ENCODE measurements at regions not wholly inside any gene's neighbourhood (a gene's known extent, or its start where the extent isn't known, plus 50 kb on each side); places are given as distances from the start of the nearest gene placed in this dataset.

GRCh38 chr15:77823736-77824135 is 191.0 kb upstream of the LINGO1 start:
- H3K4me1 ChIP-seq (ENCODE audit: control insufficient read depth, insufficient read depth, low read length), result no peaks in the 10 kb centered on the region
- TF ChIP-seq, protein P1, sequence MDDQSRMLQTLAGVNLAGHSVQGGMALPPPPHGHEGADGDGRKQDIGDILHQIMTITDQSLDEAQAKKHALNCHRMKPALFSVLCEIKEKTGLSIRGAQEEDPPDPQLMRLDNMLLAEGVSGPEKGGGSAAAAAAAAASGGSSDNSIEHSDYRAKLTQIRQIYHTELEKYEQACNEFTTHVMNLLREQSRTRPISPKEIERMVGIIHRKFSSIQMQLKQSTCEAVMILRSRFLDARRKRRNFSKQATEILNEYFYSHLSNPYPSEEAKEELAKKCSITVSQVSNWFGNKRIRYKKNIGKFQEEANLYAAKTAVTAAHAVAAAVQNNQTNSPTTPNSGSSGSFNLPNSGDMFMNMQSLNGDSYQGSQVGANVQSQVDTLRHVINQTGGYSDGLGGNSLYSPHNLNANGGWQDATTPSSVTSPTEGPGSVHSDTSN (CRISPR knock-in tag; IDR thresholded peaks at IDR 0.05), result no peak
- no peak for TF ChIP-seq ZBTB7A (tag by site-specific recombination; IDR thresholded peaks at IDR 0.05; ENCODE audit: low read depth)
- TF ChIP-seq, protein P2, sequence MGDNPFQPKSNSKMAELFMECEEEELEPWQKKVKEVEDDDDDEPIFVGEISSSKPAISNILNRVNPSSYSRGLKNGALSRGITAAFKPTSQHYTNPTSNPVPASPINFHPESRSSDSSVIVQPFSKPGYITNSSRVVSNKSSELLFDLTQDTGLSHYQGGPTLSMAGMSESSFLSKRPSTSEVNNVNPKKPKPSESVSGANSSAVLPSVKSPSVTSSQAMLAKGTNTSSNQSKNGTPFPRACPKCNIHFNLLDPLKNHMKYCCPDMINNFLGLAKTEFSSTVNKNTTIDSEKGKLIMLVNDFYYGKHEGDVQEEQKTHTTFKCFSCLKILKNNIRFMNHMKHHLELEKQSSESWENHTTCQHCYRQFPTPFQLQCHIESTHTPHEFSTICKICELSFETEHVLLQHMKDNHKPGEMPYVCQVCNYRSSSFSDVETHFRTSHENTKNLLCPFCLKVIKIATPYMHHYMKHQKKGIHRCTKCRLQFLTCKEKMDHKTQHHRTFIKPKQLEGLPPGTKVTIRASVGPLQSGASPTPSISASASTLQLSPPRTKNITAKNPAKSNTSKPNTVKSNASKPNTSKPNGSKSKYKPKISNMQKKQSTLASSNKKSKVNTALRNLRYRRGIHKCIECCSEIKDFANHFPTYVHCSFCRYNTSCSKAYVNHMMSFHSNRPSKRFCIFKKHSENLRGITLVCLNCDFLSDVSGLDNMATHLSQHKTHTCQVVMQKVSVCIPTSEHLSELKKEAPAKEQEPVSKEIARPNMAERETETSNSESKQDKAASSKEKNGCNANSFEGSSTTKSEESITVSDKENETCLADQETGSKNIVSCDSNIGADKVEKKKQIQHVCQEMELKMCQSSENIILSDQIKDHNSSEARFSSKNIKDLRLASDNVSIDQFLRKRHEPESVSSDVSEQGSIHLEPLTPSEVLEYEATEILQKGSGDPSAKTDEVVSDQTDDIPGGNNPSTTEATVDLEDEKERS (tag by site-specific recombination; IDR thresholded peaks at IDR 0.05), result no peak
- TF ChIP-seq ZNF19 (tag by site-specific recombination; IDR thresholded peaks at IDR 0.05; ENCODE audit: low read depth), result no peak
- TF ChIP-seq ZNF248 (tag by site-specific recombination; IDR thresholded peaks at IDR 0.05), result no peak
- TF ChIP-seq ZNF785 (tag by site-specific recombination; IDR thresholded peaks at IDR 0.05), result no peak
- no peak for TF ChIP-seq ZNF600 (tag by site-specific recombination; IDR thresholded peaks at IDR 0.05)
- TF ChIP-seq, protein P3, sequence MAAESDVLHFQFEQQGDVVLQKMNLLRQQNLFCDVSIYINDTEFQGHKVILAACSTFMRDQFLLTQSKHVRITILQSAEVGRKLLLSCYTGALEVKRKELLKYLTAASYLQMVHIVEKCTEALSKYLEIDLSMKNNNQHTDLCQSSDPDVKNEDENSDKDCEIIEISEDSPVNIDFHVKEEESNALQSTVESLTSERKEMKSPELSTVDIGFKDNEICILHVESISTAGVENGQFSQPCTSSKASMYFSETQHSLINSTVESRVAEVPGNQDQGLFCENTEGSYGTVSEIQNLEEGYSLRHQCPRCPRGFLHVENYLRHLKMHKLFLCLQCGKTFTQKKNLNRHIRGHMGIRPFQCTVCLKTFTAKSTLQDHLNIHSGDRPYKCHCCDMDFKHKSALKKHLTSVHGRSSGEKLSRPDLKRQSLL (tag by site-specific recombination; IDR thresholded peaks at IDR 0.05), result no peak
- TF ChIP-seq, protein P4, sequence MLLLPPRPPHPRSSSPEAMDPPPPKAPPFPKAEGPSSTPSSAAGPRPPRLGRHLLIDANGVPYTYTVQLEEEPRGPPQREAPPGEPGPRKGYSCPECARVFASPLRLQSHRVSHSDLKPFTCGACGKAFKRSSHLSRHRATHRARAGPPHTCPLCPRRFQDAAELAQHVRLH (tag by site-specific recombination; IDR thresholded peaks at IDR 0.05), result no peak
- ChIA-PET POLR2A (no interaction called here), CTCF (interaction anchor here (0.6 to 2.1 kb wide), 3 partner anchors 47 to 189 kb away, joined by 3 to 21 read pairs (median 4); partner anchors contain the start of gene LINGO1)
- H3K27ac ChIP-seq (ENCODE audit: extremely low read depth, low read depth, low read length), result no peak overlapping the region
- no peak overlapping the region for H3K4me3 ChIP-seq (ENCODE audit: low read depth, low read length)
- no peaks in the 10 kb centered on the region for H3K9me3 ChIP-seq (ENCODE audit: control insufficient read depth, insufficient read depth, low read depth, low read length)
- no peaks in the 10 kb centered on the region for H3K36me3 ChIP-seq (ENCODE audit: control insufficient read depth in 2 of 2, insufficient read depth in 1 of 2, low read length in 2 of 2)

DNA sequence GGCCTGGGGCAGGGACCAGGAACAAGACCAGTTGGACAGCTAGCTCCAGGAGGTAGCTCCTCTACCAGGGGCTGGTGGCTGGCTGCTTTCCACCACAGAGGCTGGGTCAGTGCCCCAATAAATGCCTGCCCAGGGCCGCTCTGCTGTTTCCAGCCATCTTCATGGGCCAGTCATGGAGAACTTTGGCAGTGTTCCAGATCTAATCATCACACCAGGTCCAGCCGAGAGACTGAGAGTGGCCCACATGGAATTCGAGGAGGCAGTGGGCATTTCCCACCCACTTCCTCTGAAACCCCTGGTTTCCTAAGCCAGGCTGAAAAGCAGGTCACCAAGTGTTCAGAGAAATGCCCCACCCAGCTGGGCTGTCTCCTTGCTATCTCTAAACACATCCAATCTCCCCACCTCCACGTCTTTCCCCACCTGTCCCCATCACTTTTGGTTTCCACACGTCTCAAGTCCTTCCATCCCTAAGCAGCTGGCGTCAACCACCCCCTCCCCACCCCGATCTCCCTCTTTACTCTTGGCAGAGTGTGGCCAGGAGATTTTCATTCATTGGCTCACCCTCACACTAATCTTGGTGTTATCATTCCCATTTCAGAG is 190.0 kb upstream of the LINGO1 start:
- H3K4me3 ChIP-seq (ENCODE audit: low read depth, low read length), result no peak overlapping the region
- no peak overlapping the region for H3K27ac ChIP-seq (ENCODE audit: extremely low read depth, low read depth, low read length)
- CTCF ChIA-PET, result interaction anchor here (0.6 to 3.5 kb wide), 18 partner anchors 9 to 706 kb away, joined by 3 to 68 read pairs (median 7); partner anchors contain the start of gene LINGO1
- H3K36me3 ChIP-seq (ENCODE audit: control insufficient read depth in 2 of 2, insufficient read depth in 1 of 2, low read length in 2 of 2), result no peaks in the 10 kb centered on the region
- peak; percentile 51; the same call in 1 of the 2 replicates for TF ChIP-seq ZFHX2 (tag by site-specific recombination; conservative IDR thresholded peaks at IDR 0.05)
- TF ChIP-seq ZNF76 (tag by site-specific recombination; IDR thresholded peaks at IDR 0.05; ENCODE audit: borderline replicate concordance, low read depth), result no peak
- peak; percentile 40; the same call in 1 of the 2 replicates for TF ChIP-seq EGR2 (tag by site-specific recombination; IDR thresholded peaks at IDR 0.05; ENCODE audit: low read depth)
- H3K9me3 ChIP-seq (ENCODE audit: control insufficient read depth, insufficient read depth, low read depth, low read length), result no peaks in the 10 kb centered on the region
- H3K4me1 ChIP-seq (ENCODE audit: control insufficient read depth, insufficient read depth, low read length), result no peaks in the 10 kb centered on the region
- POLR2A ChIA-PET, result no interaction called here

- POLR2A ChIA-PET, result no interaction called here
- no peak overlapping the region for H3K4me3 ChIP-seq (ENCODE audit: low read depth, low read length)
- H3K27ac ChIP-seq (ENCODE audit: extremely low read depth, low read depth, low read length), result no peak overlapping the region
- H3K36me3 ChIP-seq (ENCODE audit: control insufficient read depth in 2 of 2, insufficient read depth in 1 of 2, low read length in 2 of 2), result no peaks in the 10 kb centered on the region
- TF ChIP-seq ZNF777 (tag by site-specific recombination; IDR thresholded peaks at IDR 0.05; ENCODE audit: borderline replicate concordance) (no peak), GLIS1 (tag by site-specific recombination; IDR thresholded peaks at IDR 0.05) (peak; percentile 81), ZIC2 (tag by site-specific recombination; IDR thresholded peaks at IDR 0.05) (peak; percentile 37; the same call in 1 of the 2 replicates), ZNF37A (tag by site-specific recombination; IDR thresholded peaks at IDR 0.05) (no peak)
- H3K9me3 ChIP-seq (ENCODE audit: control insufficient read depth, insufficient read depth, low read depth, low read length), result no peaks in the 10 kb centered on the region
- H3K4me1 ChIP-seq (ENCODE audit: control insufficient read depth, insufficient read depth, low read length), result no peaks in the 10 kb centered on the region
- CTCF ChIA-PET, result interaction anchor here (0.6 to 3.5 kb wide), 50 partner anchors 9 to 1868 kb away, joined by 3 to 68 read pairs (median 6); partner anchors contain the start of gene LINGO1
These were observed 189.2 kb upstream of the LINGO1 start for GRCh38 chr15:77821959-77822256.

Data from HEK293 (cell line).